PC-3 (cell line): ENCODE measurements at regions not wholly inside any gene's neighbourhood (a gene's known extent, or its start where the extent isn't known, plus 50 kb on each side); places are given as distances from the start of the nearest gene placed in this dataset.

Experiments
- CTCF ChIP-seq: fragments of 300-600 bp; sonication (generic); conservative IDR thresholded peaks from 2 replicates; pipeline ENCODE4 v1.5.1; 2017; ENCODE audit warnings: antibody characterized with exemption, low read depth, mild to moderate bottlenecking, low read length
- EZH2 ChIP-seq: fragments of 300-600 bp; sonication (generic); IDR thresholded peaks from one replicate; pipeline ENCODE4 v1.6.1; 2017; ENCODE audit warnings: antibody characterized with exemption, mild to moderate bottlenecking, low read length; ENCODE audit not compliant: unreplicated experiment
- EZH2phosphoT487 ChIP-seq: fragments of 300-600 bp; sonication (generic); IDR thresholded peaks from 2 replicates; pipeline ENCODE4 v1.6.1; 2018; ENCODE audit warnings: mild to moderate bottlenecking, antibody characterized with exemption, low read length, borderline replicate concordance

- TF ChIP-seq EZH2phosphoT487 (no peak), CTCF (no peak), EZH2 (no peak)
Observed at GRCh38 chr2:239594019-239594771, 193.4 kb upstream of the HDAC4 start.
